MG63 (cell line): ENCODE measurements at regions not wholly inside any gene's neighbourhood (a gene's known extent, or its start where the extent isn't known, plus 50 kb on each side); places are given as distances from the start of the nearest gene placed in this dataset.
"Not testable (repeated sequence)": the region's sequence is repeated elsewhere in the genome, so short reads cannot be mapped to it uniquely, and the experiment has no call there.

ENCODE experiments used
- DNase-seq: peaks from one replicate; pipeline ENCODE4 v3.0.0-alpha.2; 2020
- H3K27me3 ChIP-seq: fragments of 250-450 bp; sonication (Bioruptor Pico); 2 replicates; pipeline ENCODE4 v1.5.1; 2020; ENCODE audit warnings: mild to moderate bottlenecking, moderate library complexity
- H3K36me3 ChIP-seq: fragments of 250-450 bp; sonication (Bioruptor Pico); 2 replicates; pipeline ENCODE4 v1.5.1; 2020; ENCODE audit warnings: mild to moderate bottlenecking, moderate library complexity
- H3K4me3 ChIP-seq: fragments of 250-450 bp; sonication (Bioruptor Pico); 2 replicates; pipeline ENCODE4 v1.5.1; 2020; ENCODE audit warnings: mild to moderate bottlenecking, moderate library complexity
- H3K9me3 ChIP-seq: fragments of 250-450 bp; sonication (Bioruptor Pico); 2 replicates; pipeline ENCODE4 v1.5.1; 2020; ENCODE audit warnings: mild to moderate bottlenecking, moderate library complexity

- H3K27me3 ChIP-seq, H3K36me3 ChIP-seq, H3K4me3 ChIP-seq, DNase-seq, H3K9me3 ChIP-seq: not testable (repeated sequence)
Measured at GRCh38 chr6:80497696-80498486, 391.4 kb downstream of the BCKDHB start.

GRCh38 chr6:80489911-80490635 is 383.6 kb downstream of the BCKDHB start:
- Histone ChIP-seq H3K27me3 (no peaks in the 10 kb centered on the region), H3K4me3 (no peak overlapping the region), H3K36me3 (no peaks in the 10 kb centered on the region), H3K9me3 (no peaks in the 10 kb centered on the region)
- DNase-seq, result no peak

GRCh38 chr6:80488190-80488589 is 381.7 kb downstream of the BCKDHB start:
- DNase-seq, result no peak
- Histone ChIP-seq H3K27me3 (no peaks in the 10 kb centered on the region), H3K4me3 (no peak overlapping the region)

GRCh38 chr6:80485494-80485893 is 379.0 kb downstream of the BCKDHB start:
- not testable (repeated sequence) for H3K36me3 ChIP-seq, H3K9me3 ChIP-seq, DNase-seq, H3K27me3 ChIP-seq, H3K4me3 ChIP-seq

More at GRCh38 chr6:80488190-80488589, 381.7 kb downstream of the BCKDHB start:
- Histone ChIP-seq H3K9me3 (no peaks in the 10 kb centered on the region), H3K36me3 (no peaks in the 10 kb centered on the region)

- Histone ChIP-seq H3K4me3 (no peak overlapping the region), H3K27me3 (no peaks in the 10 kb centered on the region), H3K9me3 (no peaks in the 10 kb centered on the region), H3K36me3 (no peaks in the 10 kb centered on the region)
- no peak for DNase-seq
Measured at GRCh38 chr6:80482056-80482455, 375.6 kb downstream of the BCKDHB start.

GRCh38 chr6:80480421-80481157 is 374.1 kb downstream of the BCKDHB start:
- no peaks in the 10 kb centered on the region for H3K27me3 ChIP-seq
- H3K4me3 ChIP-seq, result no peak overlapping the region
- no peak for DNase-seq
- H3K36me3 ChIP-seq, result no peaks in the 10 kb centered on the region
- no peaks in the 10 kb centered on the region for H3K9me3 ChIP-seq

- Histone ChIP-seq H3K27me3 (no peaks in the 10 kb centered on the region), H3K9me3 (no peaks in the 10 kb centered on the region), H3K36me3 (no peaks in the 10 kb centered on the region), H3K4me3 (no peak overlapping the region)
- DNase-seq, result no peak
Measured at GRCh38 chr6:80478030-80478429, 371.6 kb downstream of the BCKDHB start.

GRCh38 chr6:80477591-80477990 is 371.1 kb downstream of the BCKDHB start:
- Histone ChIP-seq H3K36me3 (no peaks in the 10 kb centered on the region), H3K27me3 (no peaks in the 10 kb centered on the region), H3K4me3 (no peak overlapping the region), H3K9me3 (no peaks in the 10 kb centered on the region)
- DNase-seq, result no peak

GRCh38 chr6:80472271-80472670 is 365.8 kb downstream of the BCKDHB start:
- H3K4me3 ChIP-seq, result no peak overlapping the region
- no peak for DNase-seq
- H3K36me3 ChIP-seq, result no peaks in the 10 kb centered on the region
- no peaks in the 10 kb centered on the region for H3K9me3 ChIP-seq
- no peaks in the 10 kb centered on the region for H3K27me3 ChIP-seq

- H3K27me3 ChIP-seq, result no peaks in the 10 kb centered on the region
- no peaks in the 10 kb centered on the region for H3K9me3 ChIP-seq
- no peak for DNase-seq
- no peak overlapping the region for H3K4me3 ChIP-seq
- H3K36me3 ChIP-seq, result no peaks in the 10 kb centered on the region
Measured at GRCh38 chr6:80469977-80470376, 363.5 kb downstream of the BCKDHB start.

GRCh38 chr6:80468398-80468797 is 361.9 kb downstream of the BCKDHB start:
- Histone ChIP-seq H3K9me3 (no peaks in the 10 kb centered on the region), H3K36me3 (no peaks in the 10 kb centered on the region), H3K4me3 (no peak overlapping the region), H3K27me3 (no peaks in the 10 kb centered on the region)
- DNase-seq, result no peak

GRCh38 chr6:80467408-80467807 is 360.9 kb downstream of the BCKDHB start:
- Histone ChIP-seq H3K27me3 (no peaks in the 10 kb centered on the region), H3K9me3 (0 out of 2 replicates have a peak, but pooled peaks cover 2% of the 10 kb centered on the region), H3K36me3 (no peaks in the 10 kb centered on the region)

GRCh38 chr6:80466981-80467380 is 360.5 kb downstream of the BCKDHB start:
- Histone ChIP-seq H3K9me3 (0 out of 2 replicates have a peak, but pooled peaks cover 2% of the 10 kb centered on the region), H3K36me3 (no peaks in the 10 kb centered on the region), H3K4me3 (no peak overlapping the region), H3K27me3 (no peaks in the 10 kb centered on the region)
- DNase-seq, result no peak

More at GRCh38 chr6:80467408-80467807, 360.9 kb downstream of the BCKDHB start:
- DNase-seq, result no peak
- H3K4me3 ChIP-seq, result no peak overlapping the region

- Histone ChIP-seq H3K4me3 (no peak overlapping the region), H3K9me3 (0 out of 2 replicates have a peak, but pooled peaks cover 2% of the 10 kb centered on the region), H3K27me3 (no peaks in the 10 kb centered on the region), H3K36me3 (no peaks in the 10 kb centered on the region)
- DNase-seq, result no peak
Measured at GRCh38 chr6:80465513-80465912, 359.0 kb downstream of the BCKDHB start.

- Histone ChIP-seq H3K36me3 (no peaks in the 10 kb centered on the region), H3K4me3 (no peak overlapping the region), H3K27me3 (no peaks in the 10 kb centered on the region), H3K9me3 (0 out of 2 replicates have a peak, but pooled peaks cover 2% of the 10 kb centered on the region)
- no peak for DNase-seq
Measured at GRCh38 chr6:80464901-80465300, 358.4 kb downstream of the BCKDHB start.

- Histone ChIP-seq H3K27me3 (no peaks in the 10 kb centered on the region), H3K4me3 (no peak overlapping the region), H3K9me3 (0 out of 2 replicates have a peak, but pooled peaks cover 2% of the 10 kb centered on the region), H3K36me3 (no peaks in the 10 kb centered on the region)
- DNase-seq, result no peak
Measured at GRCh38 chr6:80463197-80463596, 356.7 kb downstream of the BCKDHB start.

- Histone ChIP-seq H3K27me3 (no peaks in the 10 kb centered on the region), H3K9me3 (0 out of 2 replicates have a peak, but pooled peaks cover 2% of the 10 kb centered on the region), H3K4me3 (no peak overlapping the region), H3K36me3 (no peaks in the 10 kb centered on the region)
- DNase-seq, result no peak
Measured at GRCh38 chr6:80460257-80460865, 353.9 kb downstream of the BCKDHB start.
